Panc1 (cell line): ENCODE measurements at regions not wholly inside any gene's neighbourhood (a gene's known extent, or its start where the extent isn't known, plus 50 kb on each side); places are given as distances from the start of the nearest gene placed in this dataset.

ENCODE experiments used
- ATAC-seq: fragments of 200-7000 bp; cut with Tn5 transposase; 2 replicates; pipeline ENCODE4 v1.9.1; 2020; ENCODE audit warnings: mild to moderate bottlenecking, moderate library complexity
- BruUV-seq: library from RNA; stranded (reverse); fragments of 400-500 nt; replicated peaks from 2 replicates; lab custom pipeline; 2021; lab: Mats Ljungman, UMichigan
- CTCF ChIA-PET: fragments of 300-600 bp; sonication (Branson Sonifier 250); formaldehyde crosslinking; loops from one replicate; lab custom pipeline; 2022; ENCODE audit warnings: antibody characterized with exemption; lab: Charles Lee
- POLR2A ChIA-PET: fragments of 300-600 bp; sonication (Branson Sonifier 250); formaldehyde crosslinking; loops from one replicate; lab custom pipeline; 2022; ENCODE audit warnings: antibody characterized with exemption; lab: Charles Lee
- DNase-seq: peaks from one replicate; pipeline ENCODE4 v3.0.0-alpha.2; 2010; ENCODE audit warnings: low read depth, low spot score
- H3K27ac ChIP-seq: 2 replicates; pipeline ENCODE4 v1.5.1; 2011; ENCODE audit warnings: mild to moderate bottlenecking, low read length, inconsistent platforms
- H3K27me3 ChIP-seq: fragments of 200-500 bp; sonication (Bioruptor generic); 2 replicates; pipeline ENCODE4 v1.6.0; 2014; ENCODE audit warnings: low read length, inconsistent platforms; ENCODE audit not compliant: control insufficient read depth, insufficient read depth
- H3K36me3 ChIP-seq: fragments of 200-500 bp; sonication (Bioruptor generic); 2 replicates; pipeline ENCODE4 v1.5.1; 2014; ENCODE audit warnings: inconsistent platforms, mild to moderate bottlenecking, low read length, moderate library complexity; ENCODE audit not compliant: control insufficient read depth, insufficient read depth
- H3K4me1 ChIP-seq: 2 replicates; pipeline ENCODE4 v1.5.1; 2011; ENCODE audit warnings: inconsistent platforms, mild to moderate bottlenecking, low read length, moderate library complexity; ENCODE audit not compliant: control insufficient read depth, insufficient read depth
- H3K4me3 ChIP-seq, 2 experiments: 2 replicates each; pipeline ENCODE4 v1.5.1; 2011 to 2012; ENCODE audit warnings: low read depth in 2 of 2, low read length in 2 of 2, mild to moderate bottlenecking in 2 of 2, inconsistent platforms in 1 of 2, moderate library complexity in 1 of 2
- H3K9me3 ChIP-seq: fragments of 200-500 bp; sonication (Bioruptor generic); 2 replicates; pipeline ENCODE4 v1.5.1; 2014; ENCODE audit warnings: low read depth, mild to moderate bottlenecking, inconsistent platforms, low read length, moderate library complexity; ENCODE audit not compliant: control insufficient read depth, insufficient read depth
- CTCF ChIP-seq: fragments of 450-650 bp; IDR thresholded peaks from 2 replicates; pipeline ENCODE4 v1.5.1; 2017; ENCODE audit warnings: mild to moderate bottlenecking
- POLR2AphosphoS5 ChIP-seq: IDR thresholded peaks from 2 replicates; pipeline ENCODE4 v1.6.1; 2012; ENCODE audit warnings: mild to moderate bottlenecking, low read depth, low read length, moderate library complexity
- REST ChIP-seq, 2 experiments: IDR thresholded peaks; 2 replicates each; pipeline ENCODE4 v1.6.1; 2011 to 2012; ENCODE audit warnings: low read depth in 2 of 2, control low read depth in 1 of 2, low read length in 1 of 2, mild to moderate bottlenecking in 1 of 2, moderate library complexity in 1 of 2; ENCODE audit not compliant: insufficient read depth in 1 of 2
- SIN3A ChIP-seq: IDR thresholded peaks from 2 replicates; pipeline ENCODE4 v1.6.1; 2012; ENCODE audit warnings: low read depth, mild to moderate bottlenecking, low read length, moderate library complexity, borderline replicate concordance; ENCODE audit not compliant: insufficient read depth
- TCF7L2 ChIP-seq: IDR thresholded peaks from 2 replicates; pipeline ENCODE4 v1.6.1; 2011; ENCODE audit warnings: mild to moderate bottlenecking, low read depth, low read length, inconsistent platforms
- in situ Hi-C: cut with HindIII; loops from 2 replicates; pipeline ENCODE4 v1.10.0; 2016; ENCODE audit warnings: low sequenced_read_pairs, low pct_unique_long_range_greater_than_20kb
- intact Hi-C: fragments of 100-400 bp; cut with micrococcal nuclease; formaldehyde crosslinking; loops from one replicate; pipeline ENCODE4 v1.10.0; 2022; ENCODE audit not compliant: unreplicated experiment

- in situ Hi-C loops (no loop called here), intact Hi-C loops (no loop called here)
- ATAC-seq (no peak), DNase-seq (no peak)
- Histone ChIP-seq H3K4me1 (no peaks in the 10 kb centered on the region), H3K4me3 (no peak overlapping the region), H3K27ac (no peak overlapping the region), H3K36me3 (no peaks in the 10 kb centered on the region), H3K27me3 (no peaks in the 10 kb centered on the region), H3K9me3 (no peaks in the 10 kb centered on the region)
- no TSS peak for BruUV-seq
- CTCF ChIA-PET, result no interaction called here
- no peak for TF ChIP-seq POLR2AphosphoS5
- TF ChIP-seq TCF7L2, result no peak
- no peak for TF ChIP-seq CTCF
- no peak for TF ChIP-seq SIN3A
- no peak for TF ChIP-seq REST (IDR thresholded peaks at IDR 0.05; ENCODE audit: insufficient read depth in 1 of 2, low read depth in 2 of 2, low read length in 1 of 2)
- POLR2A ChIA-PET, result no interaction called here
Observed at GRCh38 chrX:39921838-39922237, 175.9 kb downstream of the BCOR start.

GRCh38 chrX:39922488-39922887, 175.3 kb downstream of the BCOR start:
- ATAC-seq (no peak), DNase-seq (no peak)
- no peaks in the 10 kb centered on the region for H3K27me3 ChIP-seq
- no peaks in the 10 kb centered on the region for H3K4me1 ChIP-seq
- H3K9me3 ChIP-seq, result no peaks in the 10 kb centered on the region
- ChIA-PET POLR2A (no interaction called here), CTCF (no interaction called here)
- BruUV-seq, result no TSS peak
- H3K4me3 ChIP-seq, result no peak overlapping the region
- intact Hi-C loops, result no loop called here
- TF ChIP-seq CTCF (no peak), SIN3A (no peak), TCF7L2 (no peak), POLR2AphosphoS5 (no peak), REST (IDR thresholded peaks at IDR 0.05; ENCODE audit: insufficient read depth in 1 of 2, low read depth in 2 of 2, low read length in 1 of 2) (no peak)
- in situ Hi-C loops, result no loop called here
- no peaks in the 10 kb centered on the region for H3K36me3 ChIP-seq
- no peak overlapping the region for H3K27ac ChIP-seq
